Stimulated activated CD8-positive, alpha-beta memory T cell treated with anti-CD3 and anti-CD28 coated beads, Interleukin-15, amount 100 ng/mL, for 48 hours (primary cell): ENCODE measurements at regions not wholly inside any gene's neighbourhood (a gene's known extent, or its start where the extent isn't known, plus 50 kb on each side); places are given as distances from the start of the nearest gene placed in this dataset.
"Not testable (repeated sequence)": the region's sequence is repeated elsewhere in the genome, so short reads cannot be mapped to it uniquely, and the experiment has no call there.

Experiments
- DNase-seq, 2 donors: peaks; one replicate each; pipeline ENCODE4 v3.0.0-alpha.2; 2020; ENCODE audit warnings: low read depth in 2 of 2

DNA sequence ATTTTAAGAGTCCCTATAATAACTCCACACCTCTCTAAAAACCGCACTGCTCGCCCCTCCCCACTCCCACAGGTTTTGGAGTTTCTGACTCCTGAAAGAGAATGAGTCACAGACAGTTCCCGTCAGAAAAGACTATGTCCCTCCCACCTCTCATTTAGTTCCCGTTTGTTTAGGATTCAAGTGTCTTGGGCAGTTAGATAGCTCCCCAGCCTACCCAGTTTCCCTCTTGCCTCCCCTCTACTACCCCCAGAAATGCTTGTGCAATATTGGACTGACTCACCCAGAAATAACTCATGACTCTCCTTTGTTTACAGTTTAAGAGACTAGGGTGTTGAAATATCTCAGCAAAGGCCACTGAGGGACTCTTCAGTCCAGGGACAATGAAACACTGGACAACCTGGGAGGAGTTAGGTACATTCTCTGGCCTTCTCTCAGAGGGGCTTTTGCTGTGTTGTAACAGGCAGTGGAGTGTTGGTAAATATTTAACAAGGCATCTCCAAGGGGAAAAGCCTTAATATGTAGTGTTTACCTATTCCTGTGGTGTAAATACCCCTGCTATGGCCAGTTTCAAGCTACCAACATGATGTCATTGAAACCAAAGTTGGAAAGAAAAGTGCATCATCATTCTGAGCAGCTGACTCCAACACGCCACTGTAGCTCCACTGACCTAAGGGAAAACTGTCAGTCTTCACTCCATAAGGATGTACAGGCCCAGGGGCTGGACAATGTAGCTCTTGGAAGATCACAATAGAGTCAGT, 96.1 kb upstream of the CHD2 start:
- DNase-seq = peak; percentile 66 to 78

DNA sequence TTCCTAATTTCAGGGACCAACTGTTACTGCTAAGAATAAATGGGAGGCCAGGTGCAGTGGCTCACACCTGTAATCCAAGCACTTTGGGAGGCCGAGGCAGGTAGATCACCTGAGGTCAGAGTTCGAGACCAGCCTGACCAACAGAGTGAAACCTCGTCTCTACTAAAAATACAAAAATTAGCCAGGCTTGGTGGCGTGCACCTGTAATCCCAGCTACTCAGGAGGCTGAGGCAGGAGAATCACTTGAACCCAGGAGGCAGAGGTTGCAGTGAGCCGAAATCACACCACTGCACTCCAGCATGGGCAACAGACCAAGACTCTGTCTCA, 95.6 kb upstream of the CHD2 start:
- DNase-seq = not testable (repeated sequence)

- no peak for DNase-seq
Observed at GRCh38 chr15:92805080-92805690, 94.9 kb upstream of the CHD2 start.

- DNase-seq = not testable (repeated sequence)
Observed at GRCh38 chr15:92806171-92806570, 94.0 kb upstream of the CHD2 start.

- no peak for DNase-seq
Observed at GRCh38 chr15:92806763-92807162, 93.4 kb upstream of the CHD2 start.

DNA sequence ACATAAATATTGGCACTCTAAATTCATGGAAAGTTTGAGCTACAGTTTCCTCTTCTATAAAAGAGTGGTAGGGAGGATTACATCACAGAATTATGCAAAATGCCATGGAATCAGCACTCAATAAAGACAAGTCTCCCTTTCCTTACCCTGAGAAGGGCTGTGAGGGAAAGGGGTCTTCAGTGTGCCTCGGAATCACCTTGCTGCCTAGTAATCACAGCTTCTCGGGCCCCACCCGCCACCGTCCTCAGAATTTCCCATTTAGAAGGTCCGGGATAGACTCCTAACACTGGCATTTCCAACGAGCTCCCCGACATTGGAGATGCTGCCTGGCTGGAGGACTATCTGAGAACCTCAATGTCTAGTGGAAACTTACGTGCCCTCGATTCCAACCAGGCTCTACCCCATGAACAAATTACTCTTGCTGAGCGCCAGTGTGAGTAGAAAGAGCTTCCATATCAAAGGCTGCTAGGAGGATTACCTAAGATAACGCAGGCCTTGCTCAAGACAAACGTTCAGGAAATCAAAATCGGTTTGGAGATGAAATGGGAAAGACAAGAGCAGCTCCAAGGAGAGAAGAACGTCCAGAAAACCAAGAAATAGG, 92.1 kb upstream of the CHD2 start:
- DNase-seq = no peak

DNA sequence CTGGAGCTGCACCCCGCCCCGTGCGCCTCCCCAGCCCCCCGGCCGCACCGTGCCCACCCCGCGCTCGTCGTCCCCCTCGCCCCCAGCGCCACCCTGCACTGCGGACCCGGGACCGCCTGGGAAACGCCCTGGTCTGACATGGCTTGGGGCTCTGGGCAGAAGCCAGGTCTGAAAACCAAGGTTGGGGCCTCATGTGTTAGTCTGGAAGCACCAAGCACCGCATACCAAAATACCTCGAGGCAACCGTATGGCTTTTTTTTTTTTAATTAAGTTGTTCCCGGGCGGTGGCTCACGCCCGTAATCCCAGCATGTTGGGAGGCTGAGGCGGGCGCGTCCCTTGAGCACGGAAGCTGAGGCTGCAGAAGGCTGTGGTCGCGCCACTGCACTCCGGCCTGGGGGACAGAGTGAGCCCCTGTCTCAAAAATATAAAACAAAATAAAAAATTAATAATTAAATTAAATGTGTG, 91.5 kb upstream of the CHD2 start:
- no peak for DNase-seq

DNA sequence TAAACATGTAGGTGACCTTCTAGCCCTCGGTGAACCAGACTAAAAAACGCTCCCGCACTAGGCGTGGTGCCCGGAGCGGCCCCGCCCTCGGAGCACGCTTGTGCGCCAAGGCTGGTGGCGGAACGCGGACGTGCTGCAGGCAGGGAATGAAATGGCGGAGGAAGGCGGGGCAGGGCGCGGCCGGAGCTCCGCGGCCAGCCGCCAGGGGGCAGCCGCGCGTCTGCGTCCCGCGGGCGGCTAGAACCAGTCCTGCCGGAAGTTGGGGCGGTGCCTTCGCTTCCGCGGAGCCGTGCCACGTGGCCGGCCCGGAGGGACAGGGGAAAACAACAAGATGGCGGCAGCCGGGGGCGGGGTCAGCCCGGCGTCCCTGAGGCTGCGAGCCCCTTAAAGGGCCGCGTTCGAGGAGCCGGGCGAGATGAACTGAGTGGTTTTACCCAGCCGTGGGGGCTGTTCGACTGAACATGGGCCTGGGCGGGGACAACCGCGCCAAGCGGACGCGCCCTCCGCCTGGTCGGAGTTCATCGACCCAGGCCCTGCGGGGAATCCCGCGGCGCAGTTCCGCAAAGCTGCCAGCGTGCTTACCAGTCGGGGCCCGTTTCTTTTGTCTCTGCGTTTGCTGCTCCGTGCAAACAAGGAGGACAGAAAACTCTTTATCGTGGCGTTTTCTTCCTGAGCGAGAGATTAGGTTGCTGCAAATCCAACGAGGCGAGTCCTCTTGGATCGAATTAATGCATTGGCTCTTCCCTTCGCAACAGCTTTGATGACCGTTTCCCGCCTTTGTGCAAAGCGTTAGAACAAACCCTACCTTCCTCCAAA, 90.9 kb upstream of the CHD2 start:
- peak; percentile 99 to 100 for DNase-seq

GRCh38 chr15:92809880-92810361, 90.2 kb upstream of the CHD2 start:
- peak in 1 of 2 donors; percentile 9 for DNase-seq

GRCh38 chr15:92810418-92811138, 89.5 kb upstream of the CHD2 start:
- peak in 1 of 2 donors; percentile 10 for DNase-seq

DNA sequence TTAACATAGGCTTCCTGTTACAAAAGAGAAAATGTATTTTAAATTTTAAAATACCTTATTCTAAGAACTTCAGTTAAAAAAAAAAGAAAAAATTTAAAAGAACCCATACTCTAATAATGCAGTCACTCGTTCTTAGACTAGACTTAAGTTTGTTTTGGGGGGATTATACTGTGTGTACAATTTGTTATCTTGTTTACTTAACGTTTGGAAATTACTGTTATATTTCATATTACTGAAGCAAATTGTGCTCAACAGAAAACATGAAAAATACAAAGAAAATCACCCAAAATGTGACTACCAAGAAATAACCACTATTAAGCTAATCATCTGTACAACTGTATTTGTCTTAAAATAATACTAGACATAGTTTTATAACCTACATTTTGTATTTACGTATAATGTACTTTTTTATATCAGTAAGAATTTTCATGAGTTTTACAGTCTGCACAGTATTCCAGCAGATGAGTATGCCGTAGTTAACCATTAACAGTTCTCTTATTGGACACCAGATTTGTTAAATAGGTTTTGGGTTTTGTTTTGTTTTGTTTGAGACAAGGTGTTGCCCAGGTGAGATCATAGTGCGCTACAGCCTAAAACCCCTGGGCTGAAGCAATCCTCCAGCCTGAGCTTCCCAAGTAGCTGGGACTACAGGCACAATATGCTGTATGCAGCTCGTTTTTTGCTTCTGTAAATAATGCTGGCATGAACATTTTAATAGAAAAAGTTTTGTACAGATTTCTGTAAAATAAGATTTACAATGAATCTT, 88.8 kb upstream of the CHD2 start:
- no peak for DNase-seq

GRCh38 chr15:92812271-92812670, 87.9 kb upstream of the CHD2 start:
- no peak for DNase-seq

DNA sequence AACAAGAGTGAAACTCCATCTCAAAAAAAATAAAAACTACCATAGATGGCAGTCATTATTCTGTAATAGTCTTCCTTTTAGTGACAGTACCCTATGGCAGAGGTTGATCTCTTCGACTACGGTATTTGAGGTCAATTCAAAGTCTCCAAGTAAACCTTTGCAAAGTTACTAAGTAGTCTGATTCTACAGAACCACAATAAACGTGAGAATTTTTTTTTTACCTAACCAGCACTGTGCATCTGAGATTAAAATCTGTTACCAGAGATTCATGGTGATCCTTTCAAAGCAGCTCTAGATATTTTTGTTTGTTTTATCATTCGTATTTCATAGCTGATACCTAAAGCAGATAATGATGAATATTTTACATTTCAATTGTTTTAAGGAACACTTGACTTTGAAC, 86.6 kb upstream of the CHD2 start:
- DNase-seq = no peak

DNA sequence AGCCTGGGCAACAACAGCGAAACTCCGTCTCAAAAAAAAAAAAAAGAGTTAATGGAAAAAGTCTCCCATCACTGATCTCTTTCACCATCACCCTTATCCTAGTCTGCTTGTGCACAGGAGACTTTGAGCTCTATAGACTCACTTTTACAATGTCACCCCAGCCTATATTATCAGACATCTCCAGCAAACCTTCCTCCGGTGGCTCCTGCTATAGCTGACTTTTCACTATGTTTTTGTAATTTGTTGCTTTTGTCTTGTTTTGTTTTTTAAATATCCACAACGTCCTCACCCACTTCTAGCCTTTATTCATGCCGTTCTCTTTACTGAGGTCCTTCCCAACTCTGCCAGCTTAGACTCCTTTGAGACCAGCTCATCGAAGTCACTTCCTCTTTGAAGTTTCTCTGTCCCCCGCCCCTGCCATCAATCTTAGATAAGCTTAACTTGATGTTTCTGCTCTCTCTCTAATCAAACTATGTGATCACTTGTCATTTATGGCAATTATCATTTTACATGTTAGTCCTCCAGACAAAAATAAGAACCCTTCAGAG, 82.7 kb upstream of the CHD2 start:
- no peak for DNase-seq

GRCh38 chr15:92818651-92819277, 81.4 kb upstream of the CHD2 start:
- no peak for DNase-seq

- DNase-seq = no peak
Observed at GRCh38 chr15:92819278-92820235, 80.6 kb upstream of the CHD2 start.

GRCh38 chr15:92820236-92821021, 79.7 kb upstream of the CHD2 start:
- DNase-seq = peak; percentile 79 to 82
